ENCODE measurements at regions not wholly inside any gene's neighbourhood (a gene's known extent, or its start where the extent isn't known, plus 50 kb on each side); places are given as distances from the start of the nearest gene placed in this dataset.
"Not testable (repeated sequence)": the region's sequence is repeated elsewhere in the genome, so short reads cannot be mapped to it uniquely, and the experiment has no call there.

DNA sequence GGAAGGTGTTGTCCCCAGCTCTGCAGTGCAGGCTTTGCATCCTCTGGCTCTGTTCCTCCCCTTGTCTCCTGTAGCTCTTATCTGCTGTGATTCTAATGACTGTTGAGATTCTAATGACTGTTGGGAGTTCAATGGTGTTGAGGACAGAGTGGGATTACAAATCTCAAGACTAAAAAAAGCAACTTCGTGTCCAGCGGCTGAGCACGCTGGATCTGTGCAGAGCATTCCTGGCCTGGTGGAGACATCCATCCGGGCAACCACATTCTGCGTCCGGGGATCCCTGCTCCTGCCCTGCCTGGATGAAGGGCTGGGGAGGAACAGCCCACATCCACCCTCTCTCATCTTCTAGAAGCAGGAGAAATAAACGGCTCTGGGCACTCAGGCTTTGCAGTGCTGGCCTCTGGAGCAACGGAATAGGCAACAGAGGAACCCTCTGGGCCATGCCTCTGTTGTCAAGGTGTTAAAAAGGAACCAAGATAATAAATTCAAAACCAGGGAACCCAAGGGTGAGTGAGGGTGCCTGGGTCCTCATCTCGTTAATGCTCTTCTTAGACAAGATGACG is 106.7 kb upstream of the ASB18 start:
- no peak for DNase-seq (ENCODE audit: low read depth in 2 of 2)

DNA sequence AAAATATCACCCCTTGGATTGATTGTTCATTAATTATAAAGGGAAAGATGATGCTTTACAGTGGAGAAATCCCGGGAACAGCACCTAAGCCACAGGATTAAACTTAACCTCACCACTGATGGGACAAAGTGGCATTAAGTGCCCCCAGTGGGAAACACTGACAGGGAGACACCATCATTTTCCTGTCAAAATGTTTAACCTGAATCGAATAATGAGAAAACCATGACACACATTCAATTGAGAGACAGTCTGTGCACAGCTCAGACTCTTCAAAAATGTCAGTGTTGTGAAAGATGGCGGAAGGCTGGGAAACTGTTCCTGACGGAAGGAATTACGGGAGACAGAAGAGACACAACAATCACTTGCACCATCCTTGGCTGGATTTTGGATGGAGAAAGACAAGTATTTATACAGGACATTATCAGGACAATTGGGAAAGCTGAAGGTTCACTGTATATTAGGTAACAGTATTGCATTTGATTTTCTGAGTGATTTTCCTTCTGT is 111.8 kb upstream of the ASB18 start:
- no peak for DNase-seq (ENCODE audit: low read depth in 2 of 2)

DNA sequence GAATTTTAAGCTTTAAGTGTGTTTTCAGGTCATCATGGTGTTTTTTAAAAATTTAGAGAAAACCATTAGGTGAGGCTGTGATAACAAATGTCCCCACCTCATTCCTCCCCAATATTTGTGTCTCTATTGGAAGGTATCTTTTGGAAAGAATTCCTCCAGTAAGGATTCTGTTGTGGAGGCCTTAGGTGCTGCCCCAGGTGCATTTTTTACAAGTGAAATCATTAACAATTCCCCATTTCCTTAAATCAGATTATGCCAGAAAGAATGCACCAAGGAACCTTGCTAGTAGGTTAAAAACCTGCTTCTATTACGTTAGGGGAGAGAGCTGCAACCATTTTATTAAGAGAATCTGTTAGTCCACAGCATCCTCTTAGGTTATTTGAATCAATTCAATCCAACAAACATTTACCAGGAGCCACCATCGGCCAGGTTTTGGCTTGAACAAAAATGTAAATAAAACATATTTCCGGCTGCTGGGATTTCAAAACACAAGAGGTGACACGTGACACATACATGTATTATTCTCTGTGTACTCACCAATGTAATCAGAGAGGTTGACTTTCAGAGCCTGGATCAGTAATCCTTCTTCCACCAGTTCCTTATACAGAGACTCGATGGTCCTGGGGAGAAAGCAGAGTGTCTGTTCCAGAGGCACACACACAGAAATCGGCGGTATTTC is 112.5 kb upstream of the ASB18 start:
- DNase-seq (ENCODE audit: low read depth in 2 of 2) = no peak

DNA sequence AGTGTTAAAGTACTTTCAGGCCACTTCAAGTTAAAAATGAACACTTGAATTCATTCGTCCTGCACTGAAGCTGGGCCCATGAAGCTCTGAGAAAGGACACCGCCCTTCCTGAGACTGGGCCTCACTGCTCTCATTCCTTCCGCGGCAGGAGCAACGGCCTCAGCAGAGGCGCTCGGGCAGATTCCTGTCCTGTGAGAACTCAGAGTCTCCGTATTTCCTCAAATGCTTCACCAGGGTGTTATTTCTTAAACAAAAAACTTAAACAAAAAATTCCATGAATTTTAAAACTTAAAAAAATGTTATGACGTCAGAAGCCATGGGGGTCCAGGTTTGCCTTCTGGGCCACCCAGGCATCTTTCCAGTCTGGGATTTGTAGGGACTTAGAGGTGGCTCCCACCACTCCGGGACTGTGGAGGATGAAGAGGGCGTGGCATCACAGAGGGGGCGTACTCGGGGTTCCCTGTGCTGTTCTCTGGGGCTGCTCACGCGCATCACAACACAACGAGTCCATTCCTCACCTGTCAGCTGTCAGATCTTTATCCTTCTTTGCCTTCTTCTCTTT is 115.9 kb upstream of the ASB18 start:
- no peak for DNase-seq (ENCODE audit: low read depth in 2 of 2)

DNA sequence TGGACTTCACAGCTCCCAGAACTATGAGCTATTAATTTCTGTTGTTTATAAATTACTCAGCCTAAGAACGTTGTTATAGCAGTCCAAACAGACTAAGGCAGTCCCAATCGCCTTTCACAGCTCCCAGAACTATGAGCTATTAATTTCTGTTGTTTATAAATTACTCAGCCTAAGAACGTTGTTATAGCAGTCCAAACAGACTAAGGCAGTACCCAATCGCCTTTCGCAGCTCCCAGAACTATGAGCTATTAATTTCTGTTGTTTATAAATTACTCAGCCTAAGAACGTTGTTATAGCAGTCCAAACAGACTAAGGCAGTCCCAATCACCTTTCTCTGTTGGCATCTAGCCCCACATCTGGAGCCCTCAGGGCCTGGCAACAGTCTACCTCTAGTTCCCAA is 117.0 kb upstream of the ASB18 start:
- DNase-seq (ENCODE audit: low read depth in 2 of 2) = not testable (repeated sequence)

DNA sequence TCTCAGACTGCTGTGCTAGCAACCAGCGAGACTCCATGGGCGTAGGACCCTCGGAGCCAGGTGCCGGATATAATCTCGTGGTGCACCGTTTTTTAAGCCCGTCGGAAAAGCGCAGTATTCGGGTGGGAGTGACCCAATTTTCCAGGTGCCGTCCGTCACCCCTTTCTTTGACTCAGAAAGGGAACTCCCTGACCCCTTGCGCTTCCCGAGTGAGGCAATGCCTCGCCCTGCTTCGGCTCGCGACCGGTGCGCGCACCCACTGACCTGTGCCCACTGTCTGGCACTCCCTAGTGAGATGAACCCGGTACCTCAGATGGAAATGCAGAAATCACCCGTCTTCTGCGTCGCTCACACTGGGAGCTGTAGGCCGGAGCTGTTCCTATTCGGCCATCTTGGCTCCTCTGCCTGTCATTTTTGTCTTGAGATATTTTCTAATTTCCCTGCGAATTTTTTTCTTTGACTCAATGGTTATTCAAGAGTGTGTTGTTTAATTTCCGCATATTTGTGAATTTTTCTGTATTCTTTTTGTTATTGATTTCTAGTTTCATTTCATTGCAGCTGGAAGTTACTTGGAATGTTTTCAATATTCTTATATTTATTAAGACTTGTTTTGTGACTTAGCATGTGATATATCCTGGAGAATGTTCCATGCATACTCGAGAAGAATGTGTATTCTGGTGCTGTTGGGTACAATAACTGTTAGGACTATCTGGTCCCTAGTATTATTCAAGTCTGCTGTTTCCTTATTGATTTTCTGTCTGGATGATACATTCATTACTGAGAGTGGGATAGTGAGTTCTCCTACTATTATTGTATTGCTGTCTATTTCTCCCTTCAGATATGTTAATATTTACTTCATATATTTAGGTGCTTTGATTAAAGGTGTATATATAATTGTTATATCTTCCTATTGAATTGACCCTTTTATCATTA is 125.3 kb upstream of the ASB18 start:
- DNase-seq (ENCODE audit: low read depth in 2 of 2) = not testable (repeated sequence)

DNA sequence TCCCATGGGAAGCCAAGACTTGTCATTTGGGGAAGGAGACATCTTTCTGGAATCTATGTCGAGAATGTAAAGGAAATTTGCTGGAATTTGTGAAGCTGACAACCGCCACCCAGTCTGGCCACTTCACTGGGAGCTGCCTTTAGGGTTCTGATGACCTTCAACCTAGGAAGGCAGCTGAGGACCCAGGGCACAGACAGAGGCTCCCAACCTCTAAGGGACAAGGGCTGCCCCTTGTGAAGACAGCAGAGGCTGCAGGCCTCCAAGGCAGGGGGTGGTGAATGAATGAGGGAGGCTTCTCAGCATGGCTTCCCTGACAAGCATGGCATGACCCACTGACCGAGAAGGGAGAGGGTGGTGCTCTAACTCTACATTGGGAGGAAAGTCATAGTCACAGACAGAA is 128.9 kb upstream of the ASB18 start:
- DNase-seq (ENCODE audit: low read depth in 2 of 2) = no peak

DNA sequence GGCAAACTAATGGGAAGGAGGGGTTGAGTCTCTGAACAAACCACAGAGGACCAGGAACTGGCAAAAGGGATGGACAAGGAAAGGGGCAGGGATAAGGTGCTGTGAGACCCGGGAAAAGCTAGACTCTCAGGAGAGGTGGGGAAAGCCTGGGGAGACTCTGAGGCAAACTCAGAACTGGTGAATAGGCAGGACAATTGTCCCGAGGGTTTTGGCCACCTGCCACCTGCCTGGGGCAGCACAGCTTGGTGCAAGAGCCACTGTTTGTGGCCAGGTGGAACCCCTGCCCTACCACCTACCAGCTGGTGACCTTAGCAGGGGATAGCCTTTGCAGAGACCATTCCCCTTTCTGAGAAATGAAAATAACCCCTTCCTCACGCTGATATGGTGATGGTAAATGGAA is 129.4 kb upstream of the ASB18 start:
- no peak for DNase-seq (ENCODE audit: low read depth in 2 of 2)

DNA sequence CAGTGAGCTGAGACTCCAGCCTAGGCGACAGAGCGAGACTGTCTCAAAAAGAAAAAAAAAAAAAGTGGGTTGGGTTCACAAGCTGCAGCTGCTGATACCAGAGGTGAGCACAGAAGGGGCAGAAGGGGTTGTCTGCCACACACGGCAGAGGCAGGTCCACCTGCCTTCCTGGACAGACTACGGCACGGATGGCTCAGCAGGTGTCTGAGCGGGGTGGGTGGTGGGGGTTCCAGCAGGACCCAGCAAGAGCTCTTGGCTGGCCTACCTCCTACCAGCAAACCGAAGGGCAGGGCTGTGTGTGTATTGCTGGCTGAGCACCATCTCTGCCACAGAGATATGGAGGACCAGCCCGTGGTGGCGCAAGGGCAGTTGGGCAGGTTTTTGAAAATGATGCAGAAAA is 130.4 kb upstream of the ASB18 start:
- no peak for DNase-seq (ENCODE audit: low read depth in 2 of 2)

DNA sequence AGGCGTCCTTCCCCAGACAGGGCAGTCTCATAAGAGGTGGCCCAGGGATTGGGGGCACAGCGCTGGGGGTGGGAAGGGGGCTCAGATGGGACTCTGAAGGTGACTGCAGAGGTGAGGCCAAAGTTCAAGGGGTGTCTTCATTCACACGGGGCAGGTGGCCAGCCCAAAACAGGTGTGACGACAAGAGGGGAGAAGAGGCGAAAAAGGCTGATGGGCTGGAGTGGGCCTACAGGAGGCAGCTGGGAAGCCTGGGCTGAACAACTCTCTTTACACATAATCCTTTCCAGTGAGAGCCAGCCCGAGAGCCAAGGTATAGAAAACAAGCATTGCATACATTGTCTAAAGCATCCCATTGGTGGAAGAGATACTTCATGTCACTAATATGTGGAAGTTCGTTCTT is 130.9 kb upstream of the ASB18 start:
- no peak for DNase-seq (ENCODE audit: low read depth in 2 of 2)

DNA sequence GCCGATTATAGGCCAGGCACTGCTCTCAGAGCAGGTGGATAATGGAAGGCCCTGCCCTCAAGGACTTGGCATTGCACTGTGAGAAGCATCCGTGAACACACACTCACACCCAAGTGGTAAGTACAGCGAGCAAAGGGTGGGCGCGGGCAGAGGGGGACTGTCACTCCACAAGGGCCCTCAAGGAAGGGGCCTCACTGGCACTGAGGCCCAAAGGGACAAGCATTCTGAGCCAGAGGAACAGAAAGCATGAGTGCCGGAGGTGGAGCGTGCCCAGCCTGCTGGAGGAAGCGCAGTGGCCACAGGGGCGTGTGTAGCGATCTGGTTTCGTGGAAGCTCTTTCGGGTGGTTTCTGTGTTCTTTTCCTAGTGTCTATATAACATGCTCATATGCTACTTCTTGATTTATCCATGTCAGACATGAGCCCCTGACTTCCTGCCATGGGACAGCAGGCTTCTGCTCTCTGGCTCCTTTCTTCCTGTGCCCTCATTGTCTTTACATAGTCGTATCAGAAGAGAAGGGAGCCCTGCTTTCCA is 132.7 kb upstream of the ASB18 start:
- DNase-seq (ENCODE audit: low read depth in 2 of 2) = no peak

DNA sequence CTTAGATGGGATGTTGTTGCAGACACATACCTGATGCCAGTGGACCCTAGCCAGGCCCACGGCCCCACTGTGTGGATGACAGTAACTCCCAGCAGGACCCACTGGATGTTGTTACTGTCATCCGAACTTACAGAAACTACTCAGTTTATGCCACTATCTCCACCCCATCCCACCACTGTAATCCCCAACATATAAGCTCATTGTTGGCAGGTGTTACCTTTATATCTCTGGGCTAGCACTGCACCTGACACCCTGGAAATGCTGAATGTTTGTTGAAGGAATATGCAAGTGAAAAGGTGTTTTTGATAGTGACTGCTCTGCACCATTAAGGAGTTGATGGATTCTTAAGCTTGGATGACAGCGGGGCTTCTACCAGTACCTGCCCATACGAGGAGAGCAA is 133.5 kb upstream of the ASB18 start:
- DNase-seq (ENCODE audit: low read depth in 2 of 2) = no peak

DNA sequence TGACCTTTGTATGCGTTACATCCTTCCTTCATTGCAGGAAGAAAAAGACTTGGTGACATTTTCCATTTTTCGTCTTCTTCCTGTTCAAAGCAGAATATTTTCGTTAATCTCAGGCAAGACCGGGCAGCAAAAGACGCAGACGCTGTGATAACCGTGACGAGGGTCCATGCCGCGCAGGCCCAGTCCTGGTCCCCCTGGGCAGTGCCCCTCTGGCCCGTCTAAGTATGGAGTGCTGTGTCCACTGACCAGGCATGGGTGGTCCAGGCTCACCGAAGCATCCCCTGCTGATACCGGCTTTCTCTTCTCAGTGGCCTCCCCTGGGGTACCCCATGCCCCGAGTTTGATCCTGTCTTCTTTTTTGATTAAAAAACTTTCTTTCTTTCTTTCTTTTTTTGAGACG is 135.2 kb upstream of the ASB18 start:
- no peak for DNase-seq (ENCODE audit: low read depth in 2 of 2)

DNA sequence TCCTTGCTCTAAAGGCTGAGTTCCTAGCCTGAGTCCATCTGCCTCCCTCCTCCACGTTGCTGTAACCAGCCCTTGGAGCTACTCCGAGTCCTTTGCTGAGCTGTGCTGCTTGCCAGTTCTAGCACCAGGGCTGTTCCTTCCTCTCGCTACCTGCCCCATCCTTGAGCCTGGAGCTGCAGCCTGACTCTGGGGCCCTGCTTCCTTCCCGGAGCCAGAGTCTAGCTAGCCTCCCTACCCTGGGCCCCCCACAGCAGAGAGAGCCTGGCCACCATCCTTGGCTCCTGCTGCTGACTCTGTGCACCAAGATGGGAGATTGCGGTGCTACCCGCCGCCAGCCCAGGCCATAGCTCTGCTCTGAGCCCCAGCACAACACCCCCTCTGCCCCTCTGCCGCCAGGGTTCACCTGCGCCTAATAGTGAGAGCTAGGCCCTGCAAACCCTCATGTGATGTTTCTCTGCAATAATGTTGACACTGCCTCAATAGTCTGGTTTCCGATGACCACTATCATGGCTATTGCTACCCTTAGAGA is 135.9 kb upstream of the ASB18 start:
- DNase-seq (ENCODE audit: low read depth in 2 of 2) = no peak

DNA sequence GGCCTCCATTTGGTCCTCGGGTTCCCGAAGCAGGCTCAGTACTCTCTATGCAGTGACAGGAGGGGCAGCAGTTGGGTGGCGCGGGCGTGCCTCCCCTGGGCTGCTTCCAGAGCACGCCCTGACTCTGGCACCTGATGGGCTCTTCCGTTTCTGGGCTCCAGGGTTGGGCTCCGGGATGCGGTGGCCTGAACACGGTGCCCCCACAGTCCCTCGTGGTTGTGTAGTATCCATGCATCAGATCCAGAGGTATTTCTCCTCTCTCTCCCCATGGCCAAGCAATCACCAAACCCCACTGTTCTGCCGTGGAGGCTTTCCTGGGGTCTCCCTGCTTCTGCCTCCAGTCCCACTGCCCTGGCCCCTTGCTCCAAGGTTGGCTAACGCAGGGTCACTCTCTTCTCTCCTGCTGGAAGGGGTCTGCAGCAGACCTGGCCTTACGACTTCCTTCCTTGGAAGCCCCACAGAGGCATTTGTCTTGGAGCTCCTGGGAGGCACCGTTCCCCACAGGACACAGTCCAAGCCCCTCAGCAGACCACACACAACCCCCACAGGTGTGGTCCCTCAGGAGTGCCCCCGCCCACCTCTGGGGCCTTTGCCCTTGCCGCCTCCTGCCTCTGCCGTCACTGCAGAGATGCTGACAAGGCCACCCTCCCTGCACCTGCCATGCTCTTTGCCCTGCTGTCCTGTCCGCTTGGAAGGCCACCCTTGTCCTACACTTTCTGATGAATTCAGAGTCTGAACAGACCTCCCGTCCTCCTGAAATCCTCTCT is 136.6 kb upstream of the ASB18 start:
- no peak for DNase-seq (ENCODE audit: low read depth in 2 of 2)

DNA sequence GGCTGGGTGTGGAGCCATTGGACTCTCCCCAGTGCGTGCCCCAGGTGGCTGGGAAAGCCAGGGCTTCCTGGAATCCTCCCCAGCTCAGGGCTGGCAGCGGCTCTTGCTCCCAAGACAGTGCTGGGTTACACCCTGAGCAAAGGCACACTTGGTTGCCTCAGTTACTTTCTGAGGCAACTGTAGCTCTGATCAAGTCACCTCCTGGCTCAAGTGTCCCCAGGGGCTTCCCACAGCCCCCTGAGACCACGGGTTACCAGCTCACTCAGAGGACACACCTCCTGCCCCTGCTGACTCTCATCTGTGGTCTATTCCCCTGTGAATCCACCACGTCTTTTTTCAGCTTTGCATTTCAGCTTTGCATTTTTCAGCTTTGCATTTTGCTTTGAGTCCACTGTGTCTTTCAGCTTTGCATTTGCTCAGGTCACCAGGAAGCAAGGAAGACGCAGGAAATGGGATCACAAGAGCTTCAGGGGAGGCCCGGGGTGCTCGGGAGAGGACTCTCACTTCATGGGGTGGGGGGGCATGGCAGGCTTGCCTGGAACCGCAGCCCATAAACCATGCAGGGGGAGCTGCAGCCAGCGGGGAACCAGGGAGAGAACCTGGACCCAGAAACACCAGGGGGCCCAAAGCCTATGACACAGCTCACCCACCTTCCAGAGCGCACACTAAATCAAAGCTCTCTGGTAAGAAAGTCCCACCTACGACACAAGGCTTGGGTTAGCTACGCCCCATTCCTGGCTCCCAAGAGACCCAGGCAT is 138.0 kb upstream of the ASB18 start:
- no peak for DNase-seq (ENCODE audit: low read depth in 2 of 2)

DNA sequence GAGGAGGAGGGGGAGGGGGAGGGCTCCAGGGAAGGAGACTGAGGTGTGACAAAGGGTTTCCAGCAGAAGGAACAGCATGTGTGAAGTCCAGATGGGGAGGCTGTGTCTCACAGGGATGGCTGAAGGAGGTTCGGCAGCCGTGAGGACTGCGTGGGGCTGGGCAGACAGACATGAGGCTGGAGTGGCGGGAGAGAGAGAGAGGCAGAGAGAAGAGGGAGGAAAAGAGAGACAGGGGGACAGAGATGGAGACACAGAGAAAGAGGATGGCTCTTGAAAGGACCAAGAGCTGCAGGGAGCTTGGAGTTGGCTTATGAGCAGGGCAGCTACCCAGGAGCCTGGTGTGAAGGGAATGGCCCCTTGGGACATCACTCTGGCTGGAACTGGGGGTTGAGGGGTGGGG is 138.9 kb upstream of the ASB18 start:
- DNase-seq (ENCODE audit: low read depth in 2 of 2) = no peak

DNA sequence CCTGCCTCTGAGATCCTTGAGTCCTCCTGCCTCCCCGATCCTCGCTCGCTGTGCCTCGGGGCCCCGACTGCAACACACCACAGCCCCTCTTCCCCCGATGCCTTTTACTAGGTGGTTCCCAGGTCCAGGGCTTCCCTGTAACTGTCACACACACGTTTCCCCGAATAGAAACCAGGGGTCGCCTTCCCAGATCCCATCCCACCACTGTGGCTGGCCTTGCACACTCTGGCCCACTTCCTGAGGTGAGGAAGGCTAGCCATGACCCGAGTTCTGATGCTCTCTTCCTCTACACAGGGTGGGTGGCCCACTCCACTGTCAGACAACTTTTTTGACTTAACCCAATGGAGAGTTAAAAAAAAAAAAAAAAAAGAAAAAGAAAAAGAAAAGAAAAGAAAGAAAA is 139.6 kb upstream of the ASB18 start:
- DNase-seq (ENCODE audit: low read depth in 2 of 2) = no peak

DNA sequence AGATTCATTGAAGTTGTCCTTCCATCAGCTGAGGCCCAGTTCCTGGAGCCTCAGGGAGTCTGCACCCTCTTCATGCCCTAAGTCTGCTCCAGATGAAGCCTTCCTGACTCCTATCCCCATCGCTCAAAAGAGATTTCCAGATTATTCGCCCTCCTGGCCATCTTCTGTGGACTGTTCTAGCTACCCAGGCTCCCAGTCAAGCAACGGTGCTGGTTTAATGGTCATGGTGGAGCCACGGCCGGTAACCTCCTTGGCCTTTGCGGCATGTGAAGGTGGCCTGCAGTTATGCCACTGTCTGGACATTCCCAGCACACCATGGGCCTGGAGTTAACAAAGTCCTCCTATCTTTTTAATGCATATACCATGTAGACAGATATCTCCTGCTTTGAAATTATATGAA is 140.1 kb upstream of the ASB18 start:
- no peak for DNase-seq (ENCODE audit: low read depth in 2 of 2)

DNA sequence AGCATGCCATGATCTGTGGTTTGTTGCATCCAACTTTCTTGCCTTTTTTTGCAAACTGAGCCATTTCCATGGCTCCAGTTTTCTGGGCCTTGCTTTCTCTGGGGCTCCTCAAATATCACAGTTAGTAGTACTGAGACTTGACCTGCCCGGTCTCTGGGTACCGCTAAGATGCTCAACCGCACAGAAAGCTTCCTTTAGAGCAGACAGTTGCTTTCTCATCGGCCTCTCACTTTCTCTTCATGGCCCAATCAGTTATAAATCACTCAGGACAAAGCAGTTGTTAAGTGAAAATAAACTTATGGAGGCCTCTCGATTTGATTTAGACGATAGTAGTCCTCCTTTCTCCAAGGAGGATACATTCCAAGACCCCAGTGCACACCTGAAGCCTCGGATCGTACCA is 141.2 kb upstream of the ASB18 start:
- DNase-seq (ENCODE audit: low read depth in 2 of 2) = no peak

Measured in activated CD8-positive, alpha-beta memory T cell treated with anti-CD3 and anti-CD28 coated beads for 4 hours (primary cell).